GM23338 (cell line): ENCODE measurements at regions not wholly inside any gene's neighbourhood (a gene's known extent, or its start where the extent isn't known, plus 50 kb on each side); places are given as distances from the start of the nearest gene placed in this dataset.

ENCODE experiments used
- ATAC-seq: fragments of 200-7000 bp; cut with Tn5 transposase; 3 replicates; pipeline ENCODE4 v1.9.1; 2020
- DNase-seq: peaks from one replicate; pipeline ENCODE4 v3.0.0-alpha.2; 2015; ENCODE audit warnings: low spot score
- H2AFZ ChIP-seq: fragments of 200-600 bp; sonication (generic); 2 replicates; pipeline ENCODE4 v1.8.0; 2016; ENCODE audit warnings: antibody characterized with exemption, mild to moderate bottlenecking, moderate library complexity
- H3F3A ChIP-seq: fragments of 200-600 bp; sonication (generic); replicated peaks from 2 replicates; pipeline ENCODE4 v1.8.0; 2017; ENCODE audit warnings: antibody characterized with exemption, mixed run types, low read depth
- H3K27ac ChIP-seq: fragments of 200-600 bp; sonication (generic); 2 replicates; pipeline ENCODE4 v1.6.1; 2016; ENCODE audit warnings: low read depth
- H3K27me3 ChIP-seq: fragments of 200-600 bp; sonication (generic); 2 replicates; pipeline ENCODE4 v1.8.0; 2016; ENCODE audit warnings: mild to moderate bottlenecking, mixed run types, moderate library complexity; ENCODE audit not compliant: insufficient read depth
- H3K36me3 ChIP-seq: fragments of 200-600 bp; sonication (generic); 2 replicates; pipeline ENCODE4 v1.8.0; 2016; ENCODE audit warnings: mild to moderate bottlenecking; ENCODE audit not compliant: insufficient read depth
- H3K4me1 ChIP-seq: fragments of 200-600 bp; sonication (generic); 2 replicates; pipeline ENCODE4 v1.8.0; 2016; ENCODE audit warnings: mild to moderate bottlenecking, moderate library complexity; ENCODE audit not compliant: insufficient read depth
- H3K4me2 ChIP-seq: fragments of 200-600 bp; sonication (generic); 2 replicates; pipeline ENCODE4 v1.7.1; 2017; ENCODE audit warnings: mixed run types
- H3K4me3 ChIP-seq: fragments of 200-600 bp; sonication (generic); 2 replicates; pipeline ENCODE4 v1.6.1; 2016; ENCODE audit warnings: mixed run types
- H3K79me2 ChIP-seq: fragments of 200-600 bp; sonication (generic); replicated peaks from 2 replicates; pipeline ENCODE4 v1.8.0; 2017; ENCODE audit warnings: mild to moderate bottlenecking; ENCODE audit not compliant: insufficient read depth
- H3K9me2 ChIP-seq: fragments of 200-600 bp; sonication (generic); 2 replicates; pipeline ENCODE4 v1.8.0; 2017; ENCODE audit not compliant: insufficient read depth
- H4K20me1 ChIP-seq: fragments of 200-600 bp; sonication (generic); replicated peaks from 2 replicates; pipeline ENCODE4 v1.8.0; 2017; ENCODE audit warnings: mild to moderate bottlenecking; ENCODE audit not compliant: insufficient read depth
- H3K27ac Mint-ChIP-seq: 2 replicates; pipeline ENCODE4 v1.8.0; 2020; ENCODE audit warnings: inconsistent platforms, mild to moderate bottlenecking, moderate library complexity, mixed read lengths
- H3K27me3 Mint-ChIP-seq: 3 replicates; pipeline ENCODE4 v1.8.0; 2022; ENCODE audit warnings: low read depth, mild to moderate bottlenecking, moderate library complexity, mixed read lengths, inconsistent platforms; ENCODE audit not compliant: insufficient read depth, poor library complexity
- H3K36me3 Mint-ChIP-seq: 3 replicates; pipeline ENCODE4 v1.8.0; 2021; ENCODE audit warnings: low read depth, mild to moderate bottlenecking, inconsistent platforms, moderate library complexity, mixed read lengths
- H3K4me1 Mint-ChIP-seq: 3 replicates; pipeline ENCODE4 v1.8.0; 2020; ENCODE audit warnings: mild to moderate bottlenecking, inconsistent platforms, mixed read lengths
- H3K4me3 Mint-ChIP-seq: 3 replicates; pipeline ENCODE4 v1.8.0; 2021; ENCODE audit warnings: moderate library complexity, mild to moderate bottlenecking, inconsistent platforms, mixed read lengths
- H3K9me3 Mint-ChIP-seq: 3 replicates; pipeline ENCODE4 v1.8.0; 2020; ENCODE audit warnings: moderate library complexity, mild to moderate bottlenecking, inconsistent platforms, mixed read lengths
- CREB1 ChIP-seq: fragments of 250-450 bp; sonication (Bioruptor Pico); IDR thresholded peaks from 2 replicates; pipeline ENCODE4 v1.5.0; 2020; ENCODE audit warnings: low read depth, mild to moderate bottlenecking, moderate library complexity
- EZH2 ChIP-seq: fragments of 200-600 bp; sonication (generic); IDR thresholded peaks from one replicate; pipeline ENCODE4 v1.8.0; 2017; ENCODE audit warnings: antibody characterized with exemption, mild to moderate bottlenecking, low read depth; ENCODE audit not compliant: unreplicated experiment
- EZH2phosphoT487 ChIP-seq: fragments of 200-600 bp; sonication (generic); IDR thresholded peaks from one replicate; pipeline ENCODE4 v1.8.1; 2018; ENCODE audit warnings: antibody characterized with exemption; ENCODE audit not compliant: unreplicated experiment
- JUNB ChIP-seq: IDR thresholded peaks from one replicate; pipeline ENCODE4 v1.6.1; 2016; ENCODE audit warnings: antibody characterized with exemption; ENCODE audit not compliant: unreplicated experiment
- NANOG ChIP-seq: IDR thresholded peaks from 2 replicates; pipeline ENCODE4 v1.6.1; 2016; ENCODE audit warnings: antibody characterized with exemption, borderline replicate concordance
- POLR2AphosphoS5 ChIP-seq: IDR thresholded peaks from 2 replicates; pipeline ENCODE4 v1.6.1; 2016; ENCODE audit warnings: antibody characterized with exemption, low read depth
- STAT1 ChIP-seq: IDR thresholded peaks from one replicate; pipeline ENCODE4 v1.6.1; 2016; ENCODE audit warnings: antibody characterized with exemption; ENCODE audit not compliant: unreplicated experiment
- ZNF114 ChIP-seq: fragments of 250-450 bp; sonication (Bioruptor Pico); IDR thresholded peaks from 2 replicates; pipeline ENCODE4 v1.5.0; 2020; ENCODE audit warnings: mild to moderate bottlenecking, moderate library complexity
- TF ChIP-seq, protein P1 (sequence below): fragments of 250-450 bp; sonication (Bioruptor Pico); IDR thresholded peaks from 2 replicates; pipeline ENCODE4 v1.5.0; 2020; ENCODE audit warnings: mild to moderate bottlenecking, moderate library complexity
- TF ChIP-seq, protein P2 (sequence below): IDR thresholded peaks from one replicate; pipeline ENCODE4 v1.6.1; 2018; ENCODE audit warnings: antibody characterized with exemption; ENCODE audit not compliant: unreplicated experiment

DNA sequence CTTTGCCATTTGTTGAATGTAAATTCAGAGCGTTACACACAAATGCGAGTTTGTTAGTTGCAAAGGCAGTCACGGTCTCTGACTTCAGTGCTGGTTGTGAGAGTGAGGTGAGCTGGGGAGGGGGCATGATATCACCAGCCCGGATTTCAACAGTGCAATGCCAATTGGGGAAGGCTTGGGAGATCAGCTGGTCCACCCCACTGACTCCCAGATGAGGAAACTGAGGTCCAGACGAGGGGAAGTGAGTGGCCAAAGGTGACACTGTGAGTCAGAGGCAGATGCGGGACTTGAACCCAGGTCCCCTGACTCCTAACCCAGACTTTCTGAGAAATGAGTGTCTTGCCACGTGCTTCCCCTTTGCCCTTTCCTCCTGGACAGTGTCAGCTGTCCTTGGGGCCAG lies 62.1 kb downstream of the CEBPB start:
- H3K27ac Mint-ChIP-seq: no peak overlapping the region
- no peak for DNase-seq

DNA sequence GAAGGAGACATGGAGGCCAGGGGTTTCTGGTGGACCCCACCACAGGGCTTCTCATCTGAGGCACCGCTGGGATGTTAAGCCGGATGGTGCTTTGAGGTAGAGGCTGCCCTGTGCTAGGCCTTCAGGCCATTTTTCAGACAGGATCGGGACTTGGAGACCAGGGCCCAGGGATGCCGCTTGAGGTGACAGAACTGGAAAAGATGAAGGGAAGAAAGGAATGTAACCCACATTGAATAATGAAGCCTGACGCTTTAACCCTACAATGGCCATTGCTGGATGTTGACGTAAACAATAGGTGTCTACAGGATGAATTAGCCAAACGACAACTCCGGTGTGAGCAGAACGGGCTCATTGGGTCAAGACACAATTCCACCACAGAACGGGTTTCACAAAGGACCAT lies 62.5 kb downstream of the CEBPB start:
- Histone ChIP-seq H3K27ac (no peak overlapping the region), H3F3A (no peaks in the 10 kb centered on the region), H3K4me3 (no peak overlapping the region), H3K79me2 (no peaks in the 10 kb centered on the region), H4K20me1 (no peaks in the 10 kb centered on the region), H3K4me2 (no peak overlapping the region), H3K27me3 (no peaks in the 10 kb centered on the region), H2AFZ (peak overlapping the region; percentile 80), H3K36me3 (no peaks in the 10 kb centered on the region), H3K4me1 (no peaks in the 10 kb centered on the region), H3K9me2 (no peaks in the 10 kb centered on the region)
- Mint-ChIP-seq H3K27ac (no peak overlapping the region), H3K27me3 (no peaks in the 10 kb centered on the region), H3K4me3 (no peak overlapping the region), H3K36me3 (no peaks in the 10 kb centered on the region), H3K9me3 (no peaks in the 10 kb centered on the region; the same call in 2 of the 3 replicates), H3K4me1 (peaks cover 3% of the 10 kb centered on the region; the same call in 2 of the 3 replicates)
- DNase-seq: no peak
- no peak for ATAC-seq
- no peak for TF ChIP-seq STAT1
- TF ChIP-seq CREB1 (CRISPR knock-in tag): no peak
- TF ChIP-seq JUNB: no peak
- no peak for TF ChIP-seq NANOG
- TF ChIP-seq ZNF114 (CRISPR knock-in tag): no peak
- TF ChIP-seq POLR2AphosphoS5: no peak
- TF ChIP-seq, protein P1, sequence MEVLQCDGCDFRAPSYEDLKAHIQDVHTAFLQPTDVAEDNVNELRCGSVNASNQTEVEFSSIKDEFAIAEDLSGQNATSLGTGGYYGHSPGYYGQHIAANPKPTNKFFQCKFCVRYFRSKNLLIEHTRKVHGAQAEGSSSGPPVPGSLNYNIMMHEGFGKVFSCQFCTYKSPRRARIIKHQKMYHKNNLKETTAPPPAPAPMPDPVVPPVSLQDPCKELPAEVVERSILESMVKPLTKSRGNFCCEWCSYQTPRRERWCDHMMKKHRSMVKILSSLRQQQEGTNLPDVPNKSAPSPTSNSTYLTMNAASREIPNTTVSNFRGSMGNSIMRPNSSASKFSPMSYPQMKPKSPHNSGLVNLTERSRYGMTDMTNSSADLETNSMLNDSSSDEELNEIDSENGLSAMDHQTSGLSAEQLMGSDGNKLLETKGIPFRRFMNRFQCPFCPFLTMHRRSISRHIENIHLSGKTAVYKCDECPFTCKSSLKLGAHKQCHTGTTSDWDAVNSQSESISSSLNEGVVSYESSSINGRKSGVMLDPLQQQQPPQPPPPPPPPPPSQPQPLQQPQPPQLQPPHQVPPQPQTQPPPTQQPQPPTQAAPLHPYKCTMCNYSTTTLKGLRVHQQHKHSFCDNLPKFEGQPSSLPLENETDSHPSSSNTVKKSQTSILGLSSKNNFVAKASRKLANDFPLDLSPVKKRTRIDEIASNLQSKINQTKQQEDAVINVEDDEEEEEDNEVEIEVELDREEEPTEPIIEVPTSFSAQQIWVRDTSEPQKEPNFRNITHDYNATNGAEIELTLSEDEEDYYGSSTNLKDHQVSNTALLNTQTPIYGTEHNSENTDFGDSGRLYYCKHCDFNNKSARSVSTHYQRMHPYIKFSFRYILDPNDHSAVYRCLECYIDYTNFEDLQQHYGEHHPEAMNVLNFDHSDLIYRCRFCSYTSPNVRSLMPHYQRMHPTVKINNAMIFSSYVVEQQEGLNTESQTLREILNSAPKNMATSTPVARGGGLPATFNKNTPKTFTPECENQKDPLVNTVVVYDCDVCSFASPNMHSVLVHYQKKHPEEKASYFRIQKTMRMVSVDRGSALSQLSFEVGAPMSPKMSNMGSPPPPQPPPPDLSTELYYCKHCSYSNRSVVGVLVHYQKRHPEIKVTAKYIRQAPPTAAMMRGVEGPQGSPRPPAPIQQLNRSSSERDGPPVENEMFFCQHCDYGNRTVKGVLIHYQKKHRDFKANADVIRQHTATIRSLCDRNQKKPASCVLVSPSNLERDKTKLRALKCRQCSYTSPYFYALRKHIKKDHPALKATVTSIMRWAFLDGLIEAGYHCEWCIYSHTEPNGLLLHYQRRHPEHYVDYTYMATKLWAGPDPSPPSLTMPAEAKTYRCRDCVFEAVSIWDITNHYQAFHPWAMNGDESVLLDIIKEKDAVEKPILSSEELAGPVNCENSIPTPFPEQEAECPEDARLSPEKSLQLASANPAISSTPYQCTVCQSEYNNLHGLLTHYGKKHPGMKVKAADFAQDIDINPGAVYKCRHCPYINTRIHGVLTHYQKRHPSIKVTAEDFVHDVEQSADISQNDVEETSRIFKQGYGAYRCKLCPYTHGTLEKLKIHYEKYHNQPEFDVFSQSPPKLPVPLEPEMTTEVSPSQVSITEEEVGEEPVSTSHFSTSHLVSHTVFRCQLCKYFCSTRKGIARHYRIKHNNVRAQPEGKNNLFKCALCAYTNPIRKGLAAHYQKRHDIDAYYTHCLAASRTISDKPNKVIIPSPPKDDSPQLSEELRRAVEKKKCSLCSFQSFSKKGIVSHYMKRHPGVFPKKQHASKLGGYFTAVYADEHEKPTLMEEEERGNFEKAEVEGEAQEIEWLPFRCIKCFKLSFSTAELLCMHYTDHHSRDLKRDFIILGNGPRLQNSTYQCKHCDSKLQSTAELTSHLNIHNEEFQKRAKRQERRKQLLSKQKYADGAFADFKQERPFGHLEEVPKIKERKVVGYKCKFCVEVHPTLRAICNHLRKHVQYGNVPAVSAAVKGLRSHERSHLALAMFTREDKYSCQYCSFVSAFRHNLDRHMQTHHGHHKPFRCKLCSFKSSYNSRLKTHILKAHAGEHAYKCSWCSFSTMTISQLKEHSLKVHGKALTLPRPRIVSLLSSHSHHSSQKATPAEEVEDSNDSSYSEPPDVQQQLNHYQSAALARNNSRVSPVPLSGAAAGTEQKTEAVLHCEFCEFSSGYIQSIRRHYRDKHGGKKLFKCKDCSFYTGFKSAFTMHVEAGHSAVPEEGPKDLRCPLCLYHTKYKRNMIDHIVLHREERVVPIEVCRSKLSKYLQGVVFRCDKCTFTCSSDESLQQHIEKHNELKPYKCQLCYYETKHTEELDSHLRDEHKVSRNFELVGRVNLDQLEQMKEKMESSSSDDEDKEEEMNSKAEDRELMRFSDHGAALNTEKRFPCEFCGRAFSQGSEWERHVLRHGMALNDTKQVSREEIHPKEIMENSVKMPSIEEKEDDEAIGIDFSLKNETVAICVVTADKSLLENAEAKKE (CRISPR knock-in tag): no peak
- no peak for TF ChIP-seq EZH2

More for the DNA sequence above, 62.1 kb downstream of the CEBPB start:
- Histone ChIP-seq H3K36me3 (no peaks in the 10 kb centered on the region), H4K20me1 (no peaks in the 10 kb centered on the region), H3F3A (no peaks in the 10 kb centered on the region), H3K4me2 (no peak overlapping the region), H3K9me2 (no peaks in the 10 kb centered on the region), H3K27me3 (no peaks in the 10 kb centered on the region), H2AFZ (peak overlapping the region; percentile 80; the same call in 1 of the 2 replicates), H3K27ac (no peak overlapping the region), H3K4me1 (no peaks in the 10 kb centered on the region), H3K79me2 (no peaks in the 10 kb centered on the region), H3K4me3 (no peak overlapping the region)
- no peaks in the 10 kb centered on the region for H3K27me3 Mint-ChIP-seq
- no peak overlapping the region for H3K4me3 Mint-ChIP-seq
- peaks cover 3% of the 10 kb centered on the region; the same call in 2 of the 3 replicates for H3K4me1 Mint-ChIP-seq
- H3K36me3 Mint-ChIP-seq: no peaks in the 10 kb centered on the region
- H3K9me3 Mint-ChIP-seq: no peaks in the 10 kb centered on the region; the same call in 2 of the 3 replicates
- ATAC-seq: no peak
- TF ChIP-seq EZH2 (no peak), POLR2AphosphoS5 (no peak), JUNB (no peak), EZH2phosphoT487 (no peak)
- TF ChIP-seq, protein P2, sequence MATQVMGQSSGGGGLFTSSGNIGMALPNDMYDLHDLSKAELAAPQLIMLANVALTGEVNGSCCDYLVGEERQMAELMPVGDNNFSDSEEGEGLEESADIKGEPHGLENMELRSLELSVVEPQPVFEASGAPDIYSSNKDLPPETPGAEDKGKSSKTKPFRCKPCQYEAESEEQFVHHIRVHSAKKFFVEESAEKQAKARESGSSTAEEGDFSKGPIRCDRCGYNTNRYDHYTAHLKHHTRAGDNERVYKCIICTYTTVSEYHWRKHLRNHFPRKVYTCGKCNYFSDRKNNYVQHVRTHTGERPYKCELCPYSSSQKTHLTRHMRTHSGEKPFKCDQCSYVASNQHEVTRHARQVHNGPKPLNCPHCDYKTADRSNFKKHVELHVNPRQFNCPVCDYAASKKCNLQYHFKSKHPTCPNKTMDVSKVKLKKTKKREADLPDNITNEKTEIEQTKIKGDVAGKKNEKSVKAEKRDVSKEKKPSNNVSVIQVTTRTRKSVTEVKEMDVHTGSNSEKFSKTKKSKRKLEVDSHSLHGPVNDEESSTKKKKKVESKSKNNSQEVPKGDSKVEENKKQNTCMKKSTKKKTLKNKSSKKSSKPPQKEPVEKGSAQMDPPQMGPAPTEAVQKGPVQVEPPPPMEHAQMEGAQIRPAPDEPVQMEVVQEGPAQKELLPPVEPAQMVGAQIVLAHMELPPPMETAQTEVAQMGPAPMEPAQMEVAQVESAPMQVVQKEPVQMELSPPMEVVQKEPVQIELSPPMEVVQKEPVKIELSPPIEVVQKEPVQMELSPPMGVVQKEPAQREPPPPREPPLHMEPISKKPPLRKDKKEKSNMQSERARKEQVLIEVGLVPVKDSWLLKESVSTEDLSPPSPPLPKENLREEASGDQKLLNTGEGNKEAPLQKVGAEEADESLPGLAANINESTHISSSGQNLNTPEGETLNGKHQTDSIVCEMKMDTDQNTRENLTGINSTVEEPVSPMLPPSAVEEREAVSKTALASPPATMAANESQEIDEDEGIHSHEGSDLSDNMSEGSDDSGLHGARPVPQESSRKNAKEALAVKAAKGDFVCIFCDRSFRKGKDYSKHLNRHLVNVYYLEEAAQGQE: no peak
